Stimulated activated CD8-positive, alpha-beta memory T cell treated with anti-CD3 and anti-CD28 coated beads, Interleukin-15, amount 100 ng/mL, for 24 hours (primary cell): ENCODE measurements at regions not wholly inside any gene's neighbourhood (a gene's known extent, or its start where the extent isn't known, plus 50 kb on each side); places are given as distances from the start of the nearest gene placed in this dataset.
"Not testable (repeated sequence)": the region's sequence is repeated elsewhere in the genome, so short reads cannot be mapped to it uniquely, and the experiment has no call there.

Experiments used
- DNase-seq: peaks from one replicate; pipeline ENCODE4 v3.0.0-alpha.2; 2020; ENCODE audit warnings: low read depth

DNA sequence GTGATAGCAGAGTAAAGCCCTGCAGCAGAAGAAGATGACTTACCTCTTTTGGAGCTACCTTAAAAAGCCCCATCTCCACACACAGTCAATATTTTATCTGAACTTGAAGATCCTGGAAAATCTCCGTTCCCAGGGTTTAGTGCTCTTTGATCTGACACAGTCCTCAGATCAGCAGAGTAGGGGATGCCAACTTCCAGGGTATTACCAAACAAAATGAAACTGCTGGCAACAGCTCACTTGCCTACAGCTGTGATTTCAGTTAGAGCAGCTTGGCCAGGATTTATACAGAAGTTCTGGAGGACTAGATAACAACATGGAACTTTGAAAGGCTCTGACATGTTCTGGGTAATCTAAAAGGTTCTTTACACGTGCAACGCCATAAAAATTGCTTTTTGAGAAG, 1537.8 kb upstream of the ACO1 start:
- no peak for DNase-seq

GRCh38 chr9:30851600-30851999, 1532.8 kb upstream of the ACO1 start:
- DNase-seq = no peak

- DNase-seq = no peak
Observed at GRCh38 chr9:30900706-30901105, 1483.7 kb upstream of the ACO1 start.

- DNase-seq = no peak
Observed at GRCh38 chr9:30913331-30913730, 1471.1 kb upstream of the ACO1 start.

- DNase-seq = no peak
Observed at GRCh38 chr9:30915451-30915850, 1469.0 kb upstream of the ACO1 start.

- no peak for DNase-seq
Observed at GRCh38 chr9:30925126-30925525, 1459.3 kb upstream of the ACO1 start.

- DNase-seq = no peak
Observed at GRCh38 chr9:30925635-30926034, 1458.8 kb upstream of the ACO1 start.

- DNase-seq = no peak
Observed at GRCh38 chr9:30928045-30928444, 1456.4 kb upstream of the ACO1 start.

- no peak for DNase-seq
Observed at GRCh38 chr9:30932226-30932625, 1452.2 kb upstream of the ACO1 start.

DNA sequence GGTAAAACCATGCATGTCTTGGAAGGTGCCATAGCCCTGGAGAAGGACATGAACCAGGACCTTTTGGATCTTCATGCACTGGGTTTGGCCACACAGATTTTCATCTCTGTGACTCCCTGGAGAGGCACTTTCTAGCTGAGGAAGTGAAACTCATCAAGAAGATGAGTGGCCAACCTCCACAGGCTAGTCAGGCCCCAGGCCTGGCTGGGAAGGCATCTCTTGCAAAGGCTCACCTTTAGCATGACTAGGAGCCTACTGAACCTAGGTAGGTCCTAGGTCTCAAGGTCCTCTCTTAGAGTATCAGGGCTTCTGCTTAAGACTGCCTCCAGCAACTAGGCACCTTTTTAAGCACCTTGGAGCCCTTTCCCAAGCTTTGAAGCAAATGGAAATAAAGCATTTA, 1448.7 kb upstream of the ACO1 start:
- DNase-seq = no peak

DNA sequence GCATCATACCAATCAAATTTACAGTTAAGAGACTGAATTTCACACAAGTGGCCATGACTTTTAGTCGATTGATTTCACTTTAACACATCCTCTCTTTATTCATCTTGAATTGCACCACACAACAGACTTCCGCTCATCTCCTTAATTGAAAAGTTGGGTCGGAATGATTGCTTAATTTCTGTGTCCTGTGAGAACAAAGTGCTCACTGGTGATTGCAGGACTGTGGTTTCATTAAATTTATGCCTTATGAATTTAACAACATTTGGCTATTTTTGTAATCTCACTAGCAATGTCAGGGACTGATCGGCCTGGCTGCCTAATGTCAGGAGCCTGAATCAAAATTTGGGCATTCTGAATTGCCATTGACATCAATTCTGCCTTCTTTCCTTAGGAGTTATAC, 1447.3 kb upstream of the ACO1 start:
- DNase-seq = no peak

GRCh38 chr9:30942852-30943251, 1441.6 kb upstream of the ACO1 start:
- DNase-seq = not testable (repeated sequence)

GRCh38 chr9:30943446-30944224, 1440.8 kb upstream of the ACO1 start:
- DNase-seq = no peak

GRCh38 chr9:30944225-30944569, 1440.2 kb upstream of the ACO1 start:
- no peak for DNase-seq

DNA sequence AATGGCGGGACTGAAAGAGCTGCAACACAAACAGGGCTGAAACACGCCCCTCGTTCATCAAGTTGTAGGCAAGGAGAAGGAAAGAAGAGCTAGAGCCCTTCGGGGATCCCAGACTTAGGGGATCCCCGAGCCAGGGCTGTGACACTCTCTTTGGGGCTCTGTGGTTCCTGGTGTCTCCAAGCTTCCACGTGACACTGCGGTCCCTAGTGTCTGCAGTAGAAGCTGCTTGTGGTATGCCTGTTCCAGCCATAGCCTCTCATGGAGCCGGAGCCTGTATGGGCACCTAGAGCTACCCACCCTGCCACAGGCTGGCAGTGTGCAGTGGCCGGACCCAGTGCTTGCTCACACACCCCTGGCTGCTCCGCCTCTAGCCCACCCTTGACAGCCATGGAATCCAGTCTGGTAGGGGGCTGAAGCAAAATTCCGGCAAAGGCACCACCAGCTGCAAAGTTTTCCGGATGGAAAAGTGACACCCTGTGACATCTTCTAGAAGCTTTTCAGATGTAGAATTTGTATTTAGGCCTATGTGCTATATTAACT, 1439.6 kb upstream of the ACO1 start:
- no peak for DNase-seq

GRCh38 chr9:30964332-30964731, 1420.1 kb upstream of the ACO1 start:
- no peak for DNase-seq

DNA sequence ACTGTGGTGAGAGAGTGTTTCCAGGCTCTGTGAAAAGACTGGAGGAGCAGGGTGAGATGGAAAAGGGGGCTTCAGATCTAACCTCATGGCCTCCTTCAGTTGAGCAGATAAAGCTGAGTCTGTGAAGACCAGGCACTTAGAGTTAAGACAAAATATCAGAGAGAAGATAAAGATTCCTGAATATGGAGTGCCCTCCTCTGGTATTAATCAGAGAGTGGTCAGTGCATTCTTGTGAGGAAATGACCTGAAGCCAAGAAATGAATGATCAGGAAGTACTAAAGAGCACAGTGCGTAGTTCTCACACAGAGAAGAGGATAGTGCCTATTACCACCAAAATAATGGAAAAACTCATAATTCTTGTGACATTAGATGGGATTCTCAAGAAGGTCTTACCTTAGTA, 1417.0 kb upstream of the ACO1 start:
- no peak for DNase-seq

DNA sequence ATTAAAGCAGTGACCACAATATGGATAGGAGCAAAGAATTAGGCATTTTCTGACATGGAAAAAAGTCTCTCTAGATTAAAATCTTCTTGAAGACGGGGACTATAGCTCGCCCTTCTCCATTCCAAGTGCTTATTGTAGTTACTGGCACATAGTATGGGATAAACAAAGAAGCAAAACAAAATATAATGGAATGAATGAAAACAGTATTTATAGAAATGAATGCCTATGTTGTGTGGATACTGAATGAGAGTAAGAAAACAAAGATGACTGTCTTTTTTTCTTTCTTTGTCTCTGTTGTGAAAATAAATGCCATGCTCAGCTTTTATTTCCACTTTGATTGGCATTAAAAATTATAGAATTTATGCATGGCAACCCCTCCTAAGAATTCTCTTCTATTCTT, 1414.3 kb upstream of the ACO1 start:
- DNase-seq = no peak

GRCh38 chr9:30970812-30971211, 1413.6 kb upstream of the ACO1 start:
- no peak for DNase-seq

DNA sequence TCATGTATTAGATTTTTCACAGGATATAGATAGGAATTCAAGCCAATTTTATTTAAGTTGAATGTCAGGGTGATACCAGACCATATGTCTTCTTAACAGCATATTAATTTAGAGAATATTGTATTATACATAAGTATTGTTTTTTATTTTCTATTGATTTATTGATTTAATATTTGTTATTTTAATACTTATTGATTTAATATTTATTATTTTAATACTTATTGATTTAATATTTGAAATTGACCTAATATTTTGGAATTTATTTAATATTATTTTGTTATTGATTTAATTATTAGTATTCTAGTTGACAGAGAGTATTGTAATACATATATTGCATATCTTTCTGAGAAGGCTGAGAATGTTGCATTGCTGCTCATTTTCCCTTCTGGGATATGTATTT, 1411.8 kb upstream of the ACO1 start:
- DNase-seq = no peak

DNA sequence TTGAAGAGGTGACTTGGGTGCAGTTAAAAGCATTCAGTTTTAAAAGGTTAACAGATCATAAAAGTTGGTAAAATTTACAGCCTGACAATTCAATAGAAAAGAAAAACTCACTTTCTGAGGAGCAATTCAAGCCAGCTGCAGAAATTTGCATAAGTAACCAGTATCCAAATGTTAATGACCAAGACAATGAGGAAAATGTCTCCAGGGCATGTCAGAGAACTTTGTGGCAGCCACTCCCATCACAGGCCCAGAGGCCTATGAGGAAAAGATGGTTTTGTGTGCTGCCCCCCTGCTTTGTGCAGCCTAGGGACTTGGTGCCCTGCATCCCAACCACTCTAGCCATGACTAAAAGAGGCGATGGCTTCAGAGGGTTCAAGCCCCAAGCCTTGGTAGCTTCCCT, 1406.5 kb upstream of the ACO1 start:
- DNase-seq = no peak

DNA sequence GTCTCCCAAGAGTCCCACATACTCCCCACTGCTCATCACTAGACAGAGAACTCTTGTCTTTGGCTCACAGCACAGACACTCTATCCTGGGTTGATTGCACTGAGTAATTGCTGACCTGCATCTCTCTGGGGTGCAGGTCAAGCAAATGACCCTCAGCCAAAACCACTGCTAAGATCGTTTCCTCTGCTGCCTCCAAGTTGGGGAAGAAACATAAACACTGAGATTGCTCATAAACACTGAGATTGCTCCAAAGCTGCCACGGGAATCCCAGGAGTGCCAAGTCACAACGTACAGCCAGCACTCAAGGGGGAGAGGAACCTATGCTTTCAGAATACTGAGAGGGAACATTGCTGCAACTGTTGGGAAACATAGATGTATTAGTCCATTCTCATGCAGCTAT, 1402.1 kb upstream of the ACO1 start:
- no peak for DNase-seq

DNA sequence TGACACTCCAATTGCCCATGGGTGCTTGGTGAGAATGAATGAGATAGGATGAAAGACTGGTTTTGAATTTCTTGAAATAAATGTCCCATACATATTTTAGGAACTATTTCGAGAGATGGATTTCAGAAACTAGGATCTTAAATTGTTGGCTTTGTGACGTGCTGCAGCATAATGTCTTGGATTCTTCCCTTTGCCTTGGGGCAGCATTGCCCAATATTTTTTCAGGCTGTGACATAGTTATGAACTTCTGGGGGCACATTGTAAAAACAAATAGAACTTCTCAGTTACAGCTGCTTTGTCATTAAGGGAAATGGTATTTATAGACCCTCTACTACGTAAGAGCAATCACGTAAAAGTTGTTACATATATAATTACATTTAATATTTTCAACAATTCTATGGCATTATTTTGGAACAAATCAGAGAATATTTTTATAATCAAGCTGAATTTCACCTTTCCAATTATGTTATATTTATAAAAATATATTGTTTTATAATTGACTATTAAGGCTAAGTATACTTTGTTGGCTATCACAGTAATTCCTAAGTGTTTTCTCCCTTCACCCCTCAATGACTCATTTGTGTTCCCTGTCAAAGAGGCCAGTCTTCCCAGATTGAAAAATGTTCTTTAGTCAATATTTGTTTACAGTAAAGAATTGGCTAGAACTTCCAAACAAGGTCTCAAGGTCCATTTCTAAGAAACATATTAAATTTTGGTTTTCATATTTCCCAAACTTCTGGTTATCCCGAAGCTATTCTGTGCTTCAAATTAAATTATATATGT, 1388.3 kb upstream of the ACO1 start:
- no peak for DNase-seq

GRCh38 chr9:30996761-30997160, 1387.7 kb upstream of the ACO1 start:
- no peak for DNase-seq
